Peyer's patch (tissue), 4 donors: ENCODE measurements at regions not wholly inside any gene's neighbourhood (a gene's known extent, or its start where the extent isn't known, plus 50 kb on each side); places are given as distances from the start of the nearest gene placed in this dataset.

ENCODE experiments used
- POLR2A ChIP-seq, 2 donors: fragments of 450-650 bp; IDR thresholded peaks; one replicate each; pipeline ENCODE4 v1.5.1; 2017; ENCODE audit warnings: antibody characterized with exemption in 2 of 2, mild to moderate bottlenecking in 2 of 2, moderate library complexity in 2 of 2
- TF ChIP-seq, protein P1 (sequence below), 6 experiments: fragments of 450-650 bp in 4 of 6; fragments of 200-600 bp in 2 of 6; sonication (generic) in 1 of 6; IDR thresholded peaks; one replicate each; pipeline ENCODE4 v1.5.1; 2017 to 2019; ENCODE audit warnings: antibody characterized with exemption in 6 of 6, mild to moderate bottlenecking in 3 of 6, moderate library complexity in 1 of 6

DNA sequence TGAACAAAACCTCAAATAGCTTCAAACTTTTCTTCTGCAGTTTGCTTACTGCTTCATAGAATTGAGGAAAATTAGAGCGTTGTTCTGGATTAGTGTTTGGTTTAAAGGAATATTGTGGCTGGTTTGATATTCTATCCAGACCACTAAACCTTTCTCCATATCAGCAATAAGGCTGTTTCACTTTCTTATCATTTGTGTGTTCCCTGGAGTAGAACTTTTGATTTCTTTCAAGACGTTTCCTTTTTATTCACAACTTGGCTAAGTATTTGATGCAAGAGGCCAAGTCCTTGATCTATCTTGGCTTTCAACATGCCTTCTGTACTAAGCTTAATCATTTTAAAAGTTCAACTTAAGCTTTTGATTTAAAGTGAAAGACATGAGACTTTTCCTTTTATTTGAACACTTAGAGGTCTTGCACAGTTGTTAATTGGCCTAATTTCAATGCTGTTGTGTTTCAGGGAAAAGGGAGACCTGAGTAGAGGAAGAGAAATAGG, 359.1 kb downstream of the S1PR1 start:
- TF ChIP-seq, protein P1, sequence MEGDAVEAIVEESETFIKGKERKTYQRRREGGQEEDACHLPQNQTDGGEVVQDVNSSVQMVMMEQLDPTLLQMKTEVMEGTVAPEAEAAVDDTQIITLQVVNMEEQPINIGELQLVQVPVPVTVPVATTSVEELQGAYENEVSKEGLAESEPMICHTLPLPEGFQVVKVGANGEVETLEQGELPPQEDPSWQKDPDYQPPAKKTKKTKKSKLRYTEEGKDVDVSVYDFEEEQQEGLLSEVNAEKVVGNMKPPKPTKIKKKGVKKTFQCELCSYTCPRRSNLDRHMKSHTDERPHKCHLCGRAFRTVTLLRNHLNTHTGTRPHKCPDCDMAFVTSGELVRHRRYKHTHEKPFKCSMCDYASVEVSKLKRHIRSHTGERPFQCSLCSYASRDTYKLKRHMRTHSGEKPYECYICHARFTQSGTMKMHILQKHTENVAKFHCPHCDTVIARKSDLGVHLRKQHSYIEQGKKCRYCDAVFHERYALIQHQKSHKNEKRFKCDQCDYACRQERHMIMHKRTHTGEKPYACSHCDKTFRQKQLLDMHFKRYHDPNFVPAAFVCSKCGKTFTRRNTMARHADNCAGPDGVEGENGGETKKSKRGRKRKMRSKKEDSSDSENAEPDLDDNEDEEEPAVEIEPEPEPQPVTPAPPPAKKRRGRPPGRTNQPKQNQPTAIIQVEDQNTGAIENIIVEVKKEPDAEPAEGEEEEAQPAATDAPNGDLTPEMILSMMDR (IDR thresholded peaks at IDR 0.05) = no peak
- TF ChIP-seq POLR2A (IDR thresholded peaks at IDR 0.05) = no peak
